Body of pancreas (tissue), 4 donors: ENCODE measurements at regions not wholly inside any gene's neighbourhood (a gene's known extent, or its start where the extent isn't known, plus 50 kb on each side); places are given as distances from the start of the nearest gene placed in this dataset.

ENCODE experiments used
- ATAC-seq: fragments of 150-250 bp; one replicate; pipeline ENCODE4 v1.9.1; 2016
- DNase-seq, 4 donors: peaks; one replicate each; pipeline ENCODE4 v3.0.0-alpha.2; 2019
- H3K27ac ChIP-seq, 4 donors: fragments of 200-600 bp; sonication (generic); 1 replicate in 3 of 4; 2 replicates in 1 of 4; pipeline versions ENCODE4 v1.5.1 to v1.6.1; 2016 to 2019; ENCODE audit warnings: mild to moderate bottlenecking in 1 of 4, mixed read lengths in 1 of 4, moderate library complexity in 1 of 4
- H3K27me3 ChIP-seq, 2 donors: fragments of 200-600 bp; sonication (generic); one replicate each; pipeline ENCODE4 v1.6.0; 2016; ENCODE audit warnings: mild to moderate bottlenecking in 1 of 2
- H3K36me3 ChIP-seq, 2 donors: fragments of 200-600 bp; sonication (generic); replicated peaks in 1 of 2; 2 replicates each; pipeline ENCODE4 v1.5.1; 2016; ENCODE audit warnings: low read depth in 2 of 2; ENCODE audit not compliant: insufficient read depth in 1 of 2
- H3K4me1 ChIP-seq: fragments of 200-600 bp; sonication (generic); one replicate; pipeline ENCODE4 v1.6.0; 2016
- H3K4me3 ChIP-seq, 2 donors: fragments of 200-600 bp; sonication (generic); 1 replicate in 1 of 2; 2 replicates in 1 of 2; pipeline ENCODE4 v1.5.1; 2016 to 2019
- H3K9me3 ChIP-seq, 3 donors: fragments of 200-600 bp; sonication (generic); 1 replicate in 2 of 3; 2 replicates in 1 of 3; pipeline ENCODE4 v1.5.1; 2016
- CTCF ChIP-seq, 7 experiments: fragments of 450-650 bp in 4 of 7; fragments of 200-600 bp in 3 of 7; sonication (generic) in 3 of 7; IDR thresholded peaks; one replicate each; pipeline ENCODE4 v1.5.1; 2016 to 2019; ENCODE audit warnings: antibody characterized with exemption in 7 of 7
- POLR2A ChIP-seq, 3 donors: fragments of 450-650 bp; IDR thresholded peaks; one replicate each; pipeline ENCODE4 v1.6.1; 2016; ENCODE audit warnings: antibody characterized with exemption in 3 of 3, mild to moderate bottlenecking in 2 of 3
- WGBS, 2 donors: methylation state at CpG; one replicate each; pipeline ENCODE4 v1.1.5; 2017; 5-methylcytosine and 5-hydroxymethylcytosine counted together
- intact Hi-C: fragments of 100-400 bp; cut with DNase I; formaldehyde crosslinking; loops from one replicate; pipeline ENCODE4 v1.15.1; 2023

GRCh38 chr1:175845338-175845737, 101.9 kb upstream of the TNR start:
- DNase-seq: no peak
- WGBS, 2 donors: 54 to 63% methylated on average over 3 of the region's 3 CpGs
- Histone ChIP-seq H3K27ac (no peak overlapping the region), H3K36me3 (no peaks in the 10 kb centered on the region), H3K27me3 (no peaks in the 10 kb centered on the region), H3K4me1 (no peaks in the 10 kb centered on the region), H3K9me3 (no peaks in the 10 kb centered on the region), H3K4me3 (no peak overlapping the region)
- intact Hi-C loops: no loop called here
- ATAC-seq: no peak
- no peak for TF ChIP-seq CTCF (IDR thresholded peaks at IDR 0.05)
- TF ChIP-seq POLR2A (IDR thresholded peaks at IDR 0.05): no peak

- Histone ChIP-seq H3K4me3 (no peak overlapping the region), H3K27me3 (no peaks in the 10 kb centered on the region), H3K9me3 (no peaks in the 10 kb centered on the region), H3K36me3 (no peaks in the 10 kb centered on the region), H3K27ac (no peak overlapping the region), H3K4me1 (no peaks in the 10 kb centered on the region)
- DNase-seq (no peak), ATAC-seq (no peak)
- no peak for TF ChIP-seq POLR2A (IDR thresholded peaks at IDR 0.05)
- no peak for TF ChIP-seq CTCF (IDR thresholded peaks at IDR 0.05)
- WGBS, 2 donors: 55 to 62% methylated on average over 2 of the region's 2 CpGs
- intact Hi-C loops: no loop called here
These were observed 101.5 kb upstream of the TNR start for GRCh38 chr1:175844877-175845276.

- WGBS, 2 donors: 40 to 70% methylated on average over 1 of the region's 1 CpG
- intact Hi-C loops: no loop called here
- no peak for DNase-seq
These were observed 99.2 kb upstream of the TNR start for GRCh38 chr1:175842550-175842949.

GRCh38 chr1:175841738-175842187, 98.4 kb upstream of the TNR start:
- H3K4me3 ChIP-seq: no peak overlapping the region
- TF ChIP-seq POLR2A (IDR thresholded peaks at IDR 0.05) (no peak), CTCF (IDR thresholded peaks at IDR 0.05) (no peak)
- ATAC-seq: no peak
- no peak for DNase-seq
- WGBS, 2 donors: 66 to 73% methylated on average over 5 of the region's 5 CpGs
- H3K27ac ChIP-seq: no peak overlapping the region
- no peaks in the 10 kb centered on the region for H3K36me3 ChIP-seq
- no peaks in the 10 kb centered on the region for H3K9me3 ChIP-seq
- no peaks in the 10 kb centered on the region for H3K27me3 ChIP-seq
- no peaks in the 10 kb centered on the region for H3K4me1 ChIP-seq
- intact Hi-C loops: no loop called here

More at GRCh38 chr1:175842550-175842949, 99.2 kb upstream of the TNR start:
- no peaks in the 10 kb centered on the region for H3K4me1 ChIP-seq
- no peak overlapping the region for H3K27ac ChIP-seq
- H3K9me3 ChIP-seq: no peaks in the 10 kb centered on the region
- TF ChIP-seq POLR2A (IDR thresholded peaks at IDR 0.05) (no peak), CTCF (IDR thresholded peaks at IDR 0.05) (no peak)
- no peak for ATAC-seq
- H3K27me3 ChIP-seq: no peaks in the 10 kb centered on the region
- no peaks in the 10 kb centered on the region for H3K36me3 ChIP-seq
- H3K4me3 ChIP-seq: no peak overlapping the region

- TF ChIP-seq CTCF (IDR thresholded peaks at IDR 0.05) (no peak), POLR2A (IDR thresholded peaks at IDR 0.05) (no peak)
- Histone ChIP-seq H3K4me1 (no peaks in the 10 kb centered on the region), H3K9me3 (no peaks in the 10 kb centered on the region), H3K36me3 (no peaks in the 10 kb centered on the region), H3K27ac (no peak overlapping the region), H3K4me3 (no peak overlapping the region), H3K27me3 (no peaks in the 10 kb centered on the region)
- ATAC-seq (no peak), DNase-seq (no peak)
- intact Hi-C loops: no loop called here
- WGBS, 2 donors: 60 to 71% methylated on average over 5 of the region's 5 CpGs
These were observed 97.4 kb upstream of the TNR start for GRCh38 chr1:175840787-175841186.
